ENCODE measurements at regions not wholly inside any gene's neighbourhood (a gene's known extent, or its start where the extent isn't known, plus 50 kb on each side); places are given as distances from the start of the nearest gene placed in this dataset.

DNA sequence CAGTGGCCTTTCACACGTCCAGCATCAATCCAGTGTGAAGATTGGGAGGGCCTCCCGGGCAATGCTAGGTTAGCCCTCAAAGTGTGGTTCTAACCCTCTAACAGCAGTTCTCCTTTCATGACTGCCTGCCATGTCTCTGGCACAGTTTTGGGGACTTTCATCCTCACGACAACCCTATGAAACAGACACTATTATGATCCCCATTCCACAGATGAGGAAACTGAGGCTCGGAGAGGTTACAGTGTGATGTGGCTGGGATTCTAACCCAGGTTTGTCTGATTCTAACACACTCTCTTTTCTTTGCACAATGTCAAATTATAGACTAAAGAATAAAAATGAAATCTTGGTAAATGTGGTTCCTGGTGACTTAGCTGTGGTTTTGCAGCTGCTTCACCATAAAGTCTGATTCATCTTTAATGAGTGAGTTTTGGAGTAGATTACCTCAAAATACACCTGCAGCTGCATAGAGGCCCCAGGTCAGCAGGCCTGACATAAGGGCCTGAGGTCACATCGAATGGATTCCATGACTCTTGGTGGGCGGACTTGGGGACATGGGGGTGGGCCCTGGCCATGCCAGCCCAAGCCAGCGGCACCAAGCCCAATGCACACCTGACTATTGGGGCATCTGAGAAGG, 214.4 kb downstream of the GLI2 start:
- DNase-seq (no peak), ATAC-seq (no peak)
- H3K4me3 ChIP-seq: no peak overlapping the region
- no peaks in the 10 kb centered on the region for H3K9me3 ChIP-seq
- no peaks in the 10 kb centered on the region for H3K4me1 ChIP-seq (ENCODE audit: low read depth)
- TF ChIP-seq, protein P1, sequence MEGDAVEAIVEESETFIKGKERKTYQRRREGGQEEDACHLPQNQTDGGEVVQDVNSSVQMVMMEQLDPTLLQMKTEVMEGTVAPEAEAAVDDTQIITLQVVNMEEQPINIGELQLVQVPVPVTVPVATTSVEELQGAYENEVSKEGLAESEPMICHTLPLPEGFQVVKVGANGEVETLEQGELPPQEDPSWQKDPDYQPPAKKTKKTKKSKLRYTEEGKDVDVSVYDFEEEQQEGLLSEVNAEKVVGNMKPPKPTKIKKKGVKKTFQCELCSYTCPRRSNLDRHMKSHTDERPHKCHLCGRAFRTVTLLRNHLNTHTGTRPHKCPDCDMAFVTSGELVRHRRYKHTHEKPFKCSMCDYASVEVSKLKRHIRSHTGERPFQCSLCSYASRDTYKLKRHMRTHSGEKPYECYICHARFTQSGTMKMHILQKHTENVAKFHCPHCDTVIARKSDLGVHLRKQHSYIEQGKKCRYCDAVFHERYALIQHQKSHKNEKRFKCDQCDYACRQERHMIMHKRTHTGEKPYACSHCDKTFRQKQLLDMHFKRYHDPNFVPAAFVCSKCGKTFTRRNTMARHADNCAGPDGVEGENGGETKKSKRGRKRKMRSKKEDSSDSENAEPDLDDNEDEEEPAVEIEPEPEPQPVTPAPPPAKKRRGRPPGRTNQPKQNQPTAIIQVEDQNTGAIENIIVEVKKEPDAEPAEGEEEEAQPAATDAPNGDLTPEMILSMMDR (IDR thresholded peaks at IDR 0.05): no peak
- intact Hi-C loops (cut with DNase I, micrococcal nuclease): no loop called here
- H3K36me3 ChIP-seq (ENCODE audit: low read depth): no peaks in the 10 kb centered on the region

DNA sequence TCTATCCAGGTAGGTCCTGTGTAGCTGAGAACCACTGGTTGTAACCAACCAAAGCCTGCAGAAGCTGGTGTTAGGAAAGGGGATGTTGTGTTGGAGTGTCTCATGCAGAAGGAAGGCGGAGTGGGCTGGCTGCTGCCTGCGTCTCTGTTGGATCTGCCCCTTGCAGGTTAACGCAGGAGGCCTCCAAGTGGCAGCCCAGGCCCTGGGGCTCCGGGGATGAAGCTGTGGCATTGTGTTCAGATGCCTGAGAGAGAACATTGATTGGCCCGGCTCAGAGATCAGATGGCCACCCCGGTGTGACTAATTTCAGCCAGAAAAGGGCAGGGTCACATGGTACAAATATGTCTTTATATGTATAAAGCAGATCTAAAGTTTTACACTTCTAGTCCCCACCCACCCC, 216.0 kb downstream of the GLI2 start:
- TF ChIP-seq, protein P1 (IDR thresholded peaks at IDR 0.05): no peak
- Histone ChIP-seq H3K4me3 (no peak overlapping the region), H3K36me3 (ENCODE audit: low read depth) (no peaks in the 10 kb centered on the region), H3K9me3 (no peaks in the 10 kb centered on the region), H3K4me1 (ENCODE audit: low read depth) (no peaks in the 10 kb centered on the region)
- intact Hi-C loops (cut with DNase I, micrococcal nuclease): no loop called here
- ATAC-seq: no peak
- no peak for DNase-seq

DNA sequence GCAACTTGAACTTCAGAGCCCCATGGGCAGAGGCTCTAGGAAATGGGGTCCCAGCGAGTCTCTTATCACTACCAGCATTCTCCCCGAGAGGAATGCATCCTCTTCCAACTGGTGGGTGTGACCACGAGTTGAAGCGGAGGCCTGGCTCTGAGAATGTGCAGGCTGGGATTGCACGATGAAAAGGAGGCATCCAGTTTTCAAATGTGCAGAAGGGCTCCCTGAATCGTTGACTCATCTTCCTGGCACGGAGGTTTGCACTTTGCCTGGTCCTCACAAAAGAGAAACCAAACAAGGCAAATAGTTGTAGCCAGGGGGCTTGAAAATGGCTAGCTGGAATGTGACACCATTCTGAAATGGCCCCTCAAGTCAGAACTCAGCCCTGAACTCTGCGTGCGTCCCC, 216.7 kb downstream of the GLI2 start:
- DNase-seq (no peak), ATAC-seq (no peak)
- Histone ChIP-seq H3K9me3 (no peaks in the 10 kb centered on the region), H3K4me1 (ENCODE audit: low read depth) (no peaks in the 10 kb centered on the region), H3K36me3 (ENCODE audit: low read depth) (no peaks in the 10 kb centered on the region), H3K4me3 (no peak overlapping the region)
- TF ChIP-seq, protein P1 (IDR thresholded peaks at IDR 0.05): no peak
- intact Hi-C loops (cut with DNase I, micrococcal nuclease): no loop called here

DNA sequence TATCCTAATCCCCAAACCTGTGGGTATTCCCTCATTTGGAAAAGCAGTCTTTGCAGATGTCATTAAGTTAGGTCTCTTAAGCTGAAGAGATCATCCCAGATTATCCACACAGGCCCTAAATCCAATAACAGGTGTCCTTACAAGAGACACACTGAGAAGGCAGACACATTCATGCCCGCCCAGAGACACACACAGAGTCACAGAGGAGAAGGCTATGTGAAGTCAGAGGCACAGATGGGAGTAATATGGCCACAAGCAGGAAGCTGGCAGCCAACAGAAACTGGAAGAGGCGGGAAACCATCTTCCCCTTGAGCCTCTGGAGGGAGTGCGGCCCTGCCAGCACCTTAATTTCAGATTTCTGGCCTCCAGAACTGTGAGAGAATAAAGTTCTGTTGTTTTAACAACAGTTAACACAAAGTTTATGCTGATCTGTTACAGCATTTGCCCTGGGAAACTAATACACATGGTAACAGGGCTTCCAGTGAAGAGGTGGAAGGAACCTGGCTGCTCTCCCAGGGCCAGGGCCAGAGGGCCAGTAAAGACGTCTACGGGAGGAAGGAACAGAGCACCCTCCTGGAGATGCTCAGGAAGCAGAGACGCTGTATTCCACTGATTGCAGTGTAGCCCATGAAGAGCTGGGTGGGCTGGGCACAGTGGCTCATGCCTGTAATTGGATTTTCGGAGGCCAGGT, 217.5 kb downstream of the GLI2 start:
- intact Hi-C loops (cut with DNase I, micrococcal nuclease): no loop called here
- Histone ChIP-seq H3K36me3 (ENCODE audit: low read depth) (no peaks in the 10 kb centered on the region), H3K4me1 (ENCODE audit: low read depth) (no peaks in the 10 kb centered on the region), H3K4me3 (no peak overlapping the region), H3K9me3 (no peaks in the 10 kb centered on the region)
- ATAC-seq (no peak), DNase-seq (no peak)
- TF ChIP-seq, protein P1 (IDR thresholded peaks at IDR 0.05): no peak

DNA sequence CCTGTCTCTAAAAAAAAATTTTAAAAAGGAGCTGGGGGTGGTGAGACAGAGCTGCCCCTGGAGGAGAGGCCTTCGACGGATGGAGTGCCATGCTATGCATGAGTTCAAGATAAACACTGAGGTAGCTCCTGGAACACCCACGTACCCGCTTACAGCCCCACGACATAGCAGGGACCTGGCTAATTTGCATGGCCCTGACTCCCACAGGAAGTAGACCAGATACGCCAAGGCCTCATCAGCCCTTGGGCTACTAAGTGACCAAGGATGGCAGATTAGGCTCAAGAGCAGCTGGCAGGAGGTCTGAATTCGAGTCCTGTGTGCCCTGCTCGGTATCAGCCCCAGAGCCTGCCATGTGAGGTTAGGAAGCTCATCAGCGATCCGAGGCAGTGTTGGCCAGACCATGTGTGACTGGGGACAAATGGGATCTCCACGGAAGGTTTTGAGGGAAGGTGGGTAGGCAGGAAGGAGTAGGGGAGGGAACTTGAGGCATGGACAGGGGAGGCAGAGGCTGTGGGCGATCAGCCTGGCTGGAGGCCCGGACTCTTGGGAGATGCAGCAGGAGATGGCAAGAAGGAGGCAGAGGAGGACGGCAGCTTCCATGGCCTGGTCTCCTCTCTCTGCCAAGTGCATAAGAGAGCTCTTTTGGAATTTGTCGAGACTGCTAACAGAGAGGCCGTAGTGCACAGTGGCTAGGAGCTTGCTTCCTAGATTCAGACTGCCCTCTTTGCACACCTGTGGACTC, 218.3 kb downstream of the GLI2 start:
- intact Hi-C loops (cut with DNase I, micrococcal nuclease): no loop called here
- Histone ChIP-seq H3K9me3 (no peaks in the 10 kb centered on the region), H3K4me1 (ENCODE audit: low read depth) (no peaks in the 10 kb centered on the region), H3K36me3 (ENCODE audit: low read depth) (no peaks in the 10 kb centered on the region), H3K4me3 (no peak overlapping the region)
- TF ChIP-seq, protein P1 (IDR thresholded peaks at IDR 0.05): no peak
- ATAC-seq (no peak), DNase-seq (no peak)
